ENCODE measurements at regions not wholly inside any gene's neighbourhood (a gene's known extent, or its start where the extent isn't known, plus 50 kb on each side); places are given as distances from the start of the nearest gene placed in this dataset.

GRCh38 chr15:93488296-93488713 is 399.3 kb upstream of the RGMA start:
- TF ChIP-seq GATA1 (IDR thresholded peaks at IDR 0.05; ENCODE audit: low read depth, low read length) (no peak), POLR2A (IDR thresholded peaks at IDR 0.05; ENCODE audit: low read length) (no peak)
- DNase-seq = no peak

DNA sequence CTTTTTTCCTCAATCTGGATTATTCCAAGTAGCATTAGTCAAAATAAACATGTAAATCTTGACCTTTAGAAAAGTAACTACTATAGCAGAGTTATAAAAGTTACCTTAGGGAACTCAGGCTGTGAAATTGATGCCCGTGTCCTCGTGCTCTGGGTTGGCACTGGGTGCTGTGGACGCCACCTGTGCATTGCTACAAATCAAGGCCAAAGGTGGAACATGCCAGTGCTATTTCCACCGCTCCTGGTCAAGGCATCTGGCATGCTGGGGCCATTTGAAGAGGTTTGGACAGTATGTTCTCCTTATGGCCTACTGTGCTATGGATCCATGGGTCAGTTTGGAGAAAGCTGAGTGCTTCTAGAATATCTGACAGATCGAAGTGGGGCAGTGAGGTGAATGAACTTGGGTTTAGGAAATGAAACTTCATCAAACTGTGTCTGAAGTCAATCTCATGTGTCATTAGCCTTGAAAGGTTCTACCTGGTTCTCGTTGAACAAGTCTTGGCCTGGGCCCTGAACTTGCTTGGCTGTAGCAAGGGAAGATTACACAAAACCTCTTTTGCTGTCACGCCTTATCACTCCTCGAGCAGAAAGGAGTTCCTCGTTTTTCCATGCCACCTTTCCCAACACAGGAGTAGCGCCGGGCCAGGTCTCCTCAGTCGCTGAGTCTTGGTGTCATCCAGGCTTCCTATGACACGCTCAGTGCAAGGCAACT is 397.6 kb upstream of the RGMA start:
- no peak for TF ChIP-seq POLR2A (IDR thresholded peaks at IDR 0.05; ENCODE audit: low read length)
- no peak for TF ChIP-seq GATA1 (IDR thresholded peaks at IDR 0.05; ENCODE audit: low read depth, low read length)
- DNase-seq = no peak

DNA sequence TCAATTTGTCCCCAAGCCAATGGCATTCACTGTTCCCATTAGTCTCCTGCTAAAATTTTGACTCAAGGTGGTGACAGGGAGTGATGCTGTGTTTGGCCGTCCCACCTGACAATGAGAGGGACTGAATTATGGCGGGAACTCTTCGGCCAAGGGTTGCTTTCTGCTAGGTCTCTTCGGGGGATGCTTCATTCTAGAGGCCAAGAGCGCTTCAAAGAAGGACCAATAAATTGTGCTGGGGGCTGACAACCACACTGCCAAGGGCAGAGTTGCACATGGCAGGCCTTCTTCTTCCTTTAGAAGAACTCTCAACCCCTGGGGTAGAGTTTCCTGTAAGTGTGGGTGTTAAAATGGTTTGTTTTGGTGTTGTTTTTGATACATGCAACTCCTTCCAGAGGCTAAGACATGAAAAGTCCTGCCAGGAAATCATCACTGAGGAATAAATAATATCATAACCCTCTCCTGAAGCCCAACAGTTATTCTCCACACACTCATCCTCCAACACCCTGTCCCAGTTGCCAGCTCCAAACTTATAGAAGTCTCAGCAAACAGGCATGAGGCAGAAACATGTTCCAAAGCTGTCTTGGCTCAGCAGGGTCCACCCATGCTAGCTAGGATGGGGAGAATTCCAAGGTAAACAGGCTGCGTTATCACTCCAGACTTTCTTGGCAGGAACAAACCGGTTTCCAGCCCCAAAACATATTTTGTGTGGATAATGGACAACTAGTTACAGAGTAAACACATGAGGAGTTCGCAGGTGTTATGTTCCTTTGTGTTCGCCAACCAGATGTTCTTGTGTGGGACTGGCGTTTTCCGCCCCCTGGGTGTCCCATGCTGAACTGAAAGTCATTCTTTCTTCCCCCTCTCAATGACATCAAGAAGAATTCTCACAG is 396.7 kb upstream of the RGMA start:
- no peak for TF ChIP-seq GATA1 (IDR thresholded peaks at IDR 0.05; ENCODE audit: low read depth, low read length)
- no peak for TF ChIP-seq POLR2A (IDR thresholded peaks at IDR 0.05; ENCODE audit: low read length)
- DNase-seq = no peak

DNA sequence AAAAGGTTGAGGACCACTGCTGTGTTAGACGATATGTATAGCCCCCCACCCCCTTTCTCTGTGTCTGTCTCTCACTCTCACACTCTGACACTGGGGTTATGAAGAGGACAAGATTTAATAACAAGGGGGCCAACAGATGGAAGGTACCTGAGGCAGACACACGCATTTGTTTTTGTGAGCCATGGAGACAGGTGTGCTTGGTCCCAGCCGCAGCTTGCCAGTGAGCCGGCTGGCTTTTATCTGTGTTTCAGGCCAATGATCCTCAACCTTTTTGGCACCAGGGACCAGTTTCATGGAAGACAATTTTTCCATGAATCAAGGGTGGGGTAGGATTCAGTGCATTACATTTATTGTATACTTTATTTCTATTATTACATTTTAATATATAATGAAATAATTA is 394.9 kb upstream of the RGMA start:
- TF ChIP-seq POLR2A (IDR thresholded peaks at IDR 0.05; ENCODE audit: low read length) = no peak
- TF ChIP-seq GATA1 (IDR thresholded peaks at IDR 0.05; ENCODE audit: low read depth, low read length) = no peak
- no peak for DNase-seq

DNA sequence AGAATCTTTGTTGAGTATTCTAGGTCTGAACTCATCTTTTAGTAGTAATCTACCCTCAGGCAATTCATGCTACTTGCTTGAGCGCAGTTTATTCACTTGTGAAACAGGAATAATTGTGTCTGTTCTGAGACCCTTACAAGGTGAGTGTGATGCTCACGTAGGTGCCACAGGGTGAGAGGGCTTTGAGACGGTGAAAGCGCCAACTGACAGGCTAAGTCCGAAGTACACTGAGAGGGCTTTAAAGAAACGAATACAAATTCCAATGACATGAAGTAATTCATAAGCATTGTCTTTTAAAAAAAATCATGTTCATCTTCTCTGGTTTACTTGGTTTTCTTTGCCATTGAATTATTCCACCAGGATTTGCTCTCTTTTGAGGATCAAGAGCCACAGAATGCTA is 393.7 kb upstream of the RGMA start:
- TF ChIP-seq POLR2A (IDR thresholded peaks at IDR 0.05; ENCODE audit: low read length) (no peak), GATA1 (IDR thresholded peaks at IDR 0.05; ENCODE audit: low read depth, low read length) (no peak)
- no peak for DNase-seq

- DNase-seq = no peak
Observed at GRCh38 chr15:93479715-93480114, 390.7 kb upstream of the RGMA start.

DNA sequence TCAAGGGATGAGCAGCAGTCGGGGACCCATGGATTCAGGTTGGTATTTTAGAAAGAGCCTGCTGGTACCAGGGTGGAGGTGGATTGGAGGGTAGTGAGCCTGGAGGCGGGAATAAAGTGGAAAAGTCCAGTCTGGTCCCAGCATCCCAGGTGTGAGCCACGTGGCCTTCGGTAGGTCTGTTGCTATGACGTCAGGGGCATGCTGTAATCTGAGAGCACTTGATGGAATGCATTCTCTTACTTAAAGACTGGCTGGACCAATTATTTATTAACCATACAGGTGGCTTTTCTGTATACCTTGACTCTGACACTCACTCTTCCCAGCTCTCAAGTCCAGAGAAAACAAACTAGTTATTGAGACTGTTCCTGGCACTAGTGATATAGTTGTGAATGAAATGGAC is 389.9 kb upstream of the RGMA start:
- TF ChIP-seq POLR2A (IDR thresholded peaks at IDR 0.05; ENCODE audit: low read length) (no peak), GATA1 (IDR thresholded peaks at IDR 0.05; ENCODE audit: low read depth, low read length) (no peak)
- no peak for DNase-seq

More at GRCh38 chr15:93479715-93480114, 390.7 kb upstream of the RGMA start:
- TF ChIP-seq POLR2A (IDR thresholded peaks at IDR 0.05; ENCODE audit: low read length) (no peak), GATA1 (IDR thresholded peaks at IDR 0.05; ENCODE audit: low read depth, low read length) (no peak)

- DNase-seq = no peak
Observed at GRCh38 chr15:93477721-93478120, 388.7 kb upstream of the RGMA start.

GRCh38 chr15:93477188-93477587 is 388.2 kb upstream of the RGMA start:
- no peak for TF ChIP-seq POLR2A (IDR thresholded peaks at IDR 0.05; ENCODE audit: low read length)
- no peak for TF ChIP-seq GATA1 (IDR thresholded peaks at IDR 0.05; ENCODE audit: low read depth, low read length)
- DNase-seq = no peak

More at GRCh38 chr15:93477721-93478120, 388.7 kb upstream of the RGMA start:
- TF ChIP-seq GATA1 (IDR thresholded peaks at IDR 0.05; ENCODE audit: low read depth, low read length) = no peak
- no peak for TF ChIP-seq POLR2A (IDR thresholded peaks at IDR 0.05; ENCODE audit: low read length)

DNA sequence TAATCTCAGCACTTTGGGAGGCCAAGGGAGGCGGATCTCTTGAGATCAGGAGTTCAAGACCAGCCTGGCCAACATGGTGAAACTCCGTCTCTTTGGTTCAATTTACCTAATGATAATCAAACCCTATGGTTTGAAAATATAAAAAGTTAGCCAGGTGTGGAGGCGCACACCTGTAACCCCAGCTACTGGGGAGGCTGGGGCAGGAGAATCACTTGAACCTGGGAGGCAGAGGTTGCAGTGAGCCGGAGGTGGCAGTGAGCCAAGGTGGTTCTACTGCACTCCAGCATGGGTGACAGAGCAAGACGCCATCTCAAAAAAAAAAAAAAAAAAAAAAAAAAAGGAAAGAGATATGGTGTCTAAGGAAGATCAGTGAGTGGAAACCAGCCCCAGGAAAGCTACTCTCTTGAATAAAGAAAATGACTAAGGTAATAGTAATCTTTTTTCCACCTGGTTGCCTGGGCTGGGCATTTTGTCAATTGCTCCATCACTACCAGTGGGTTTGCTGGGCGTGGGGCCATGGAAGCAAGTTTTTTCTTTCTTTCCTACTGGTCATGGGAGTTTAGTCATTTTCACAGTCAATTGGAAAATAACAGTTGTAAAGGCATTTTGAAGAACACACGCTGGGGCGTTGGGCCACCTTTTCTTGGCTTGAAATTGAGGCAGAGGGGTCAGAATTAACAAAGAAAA is 387.6 kb upstream of the RGMA start:
- TF ChIP-seq GATA1 (IDR thresholded peaks at IDR 0.05; ENCODE audit: low read depth, low read length) (no peak), POLR2A (IDR thresholded peaks at IDR 0.05; ENCODE audit: low read length) (no peak)
- DNase-seq = no peak

GRCh38 chr15:93474728-93475127 is 385.7 kb upstream of the RGMA start:
- DNase-seq = no peak
- TF ChIP-seq GATA1 (IDR thresholded peaks at IDR 0.05; ENCODE audit: low read depth, low read length) (no peak), POLR2A (IDR thresholded peaks at IDR 0.05; ENCODE audit: low read length) (no peak)

DNA sequence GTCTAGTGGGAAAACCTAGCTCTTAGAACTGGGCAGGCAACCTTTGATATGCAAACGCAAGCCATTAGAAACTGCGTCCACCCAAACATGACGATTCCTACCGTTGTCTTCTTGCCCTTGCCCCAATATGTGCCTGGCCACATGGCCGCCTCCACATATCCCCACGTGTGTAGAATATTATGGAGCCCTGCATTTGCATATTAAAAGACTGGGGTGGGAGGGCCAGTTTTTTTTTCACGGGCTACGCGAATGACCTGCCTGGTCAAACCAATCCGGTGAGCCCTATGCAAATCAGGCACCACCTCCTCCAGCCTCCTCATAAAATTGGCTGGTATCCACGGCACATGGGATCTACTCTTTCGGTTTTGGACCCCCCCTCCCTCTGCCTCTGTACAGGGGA is 381.0 kb upstream of the RGMA start:
- TF ChIP-seq GATA1 (IDR thresholded peaks at IDR 0.05; ENCODE audit: low read depth, low read length) = no peak
- no peak for TF ChIP-seq POLR2A (IDR thresholded peaks at IDR 0.05; ENCODE audit: low read length)
- no peak for DNase-seq

DNA sequence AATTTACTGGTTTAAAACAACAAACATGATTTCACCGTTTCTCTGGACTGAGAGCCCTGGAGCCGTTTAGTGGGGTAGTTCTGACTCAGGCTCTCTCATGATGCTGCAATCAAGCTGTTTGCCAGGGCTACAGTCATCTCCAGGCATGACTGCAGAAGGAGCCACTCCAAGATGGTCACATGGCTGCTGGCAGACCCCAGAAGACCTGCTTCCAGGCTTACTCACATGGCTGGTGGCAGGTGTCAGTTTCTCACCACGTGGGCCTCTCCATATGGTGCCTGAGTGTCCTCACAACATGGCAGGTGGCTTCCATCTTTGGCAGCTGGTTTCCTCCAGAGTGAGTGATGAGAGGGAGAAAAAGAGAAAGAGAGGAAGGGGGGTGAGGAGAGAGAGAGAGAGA is 378.3 kb upstream of the RGMA start:
- DNase-seq = no peak

GRCh38 chr15:93466380-93466779 is 377.4 kb upstream of the RGMA start:
- no peak for DNase-seq
- TF ChIP-seq GATA1 (IDR thresholded peaks at IDR 0.05; ENCODE audit: low read depth, low read length) = no peak
- TF ChIP-seq POLR2A (IDR thresholded peaks at IDR 0.05; ENCODE audit: low read length) = no peak

More for the DNA sequence above, 378.3 kb upstream of the RGMA start:
- TF ChIP-seq POLR2A (IDR thresholded peaks at IDR 0.05; ENCODE audit: low read length) = no peak
- no peak for TF ChIP-seq GATA1 (IDR thresholded peaks at IDR 0.05; ENCODE audit: low read depth, low read length)

Data from erythroblast (primary cell).